ENCODE measurements at regions not wholly inside any gene's neighbourhood (a gene's known extent, or its start where the extent isn't known, plus 50 kb on each side); places are given as distances from the start of the nearest gene placed in this dataset.

- Mint-ChIP-seq H3K27me3 (no peaks in the 10 kb centered on the region), H3K4me3 (no peak overlapping the region), H3K4me1 (ENCODE audit: low read depth) (no peaks in the 10 kb centered on the region), H3K9me3 (no peaks in the 10 kb centered on the region), H3K36me3 (ENCODE audit: low read depth) (no peaks in the 10 kb centered on the region), H3K27ac (no peak overlapping the region)
- ATAC-seq (ENCODE audit: poor library complexity) (no peak), DNase-seq (no peak)
- Histone ChIP-seq H3K4me3 (ENCODE audit: low read length) (no peak overlapping the region), H3K36me3 (ENCODE audit: insufficient read depth, low read length) (no peaks in the 10 kb centered on the region), H3K9me3 (ENCODE audit: control insufficient read depth in 1 of 2, insufficient read depth in 1 of 2, low read length in 2 of 2) (no peaks in the 10 kb centered on the region), H3K4me1 (ENCODE audit: insufficient read depth, low read length) (no peaks in the 10 kb centered on the region), H3K27ac (ENCODE audit: low read depth in 1 of 2, low read length in 2 of 2) (no peak overlapping the region), H3K27me3 (ENCODE audit: control insufficient read depth in 1 of 2, insufficient read depth in 2 of 2, low read length in 2 of 2) (no peaks in the 10 kb centered on the region)
- intact Hi-C loops (cut with DNase I, micrococcal nuclease) = no loop called here
- POLR2A ChIA-PET = no interaction called here
- no peak for TF ChIP-seq CTCF (IDR thresholded peaks at IDR 0.05)
- CTCF ChIA-PET = no interaction called here
Observed at GRCh38 chr4:157896726-157897125, 276.1 kb downstream of the GASK1B start.

GRCh38 chr4:157895205-157895604 is 277.6 kb downstream of the GASK1B start:
- H3K27ac ChIP-seq (ENCODE audit: low read depth in 1 of 2, low read length in 2 of 2) = no peak overlapping the region
- CTCF ChIA-PET = no interaction called here
- H3K4me3 ChIP-seq (ENCODE audit: low read length) = no peak overlapping the region
- ATAC-seq (ENCODE audit: poor library complexity) (no peak), DNase-seq (no peak)
- intact Hi-C loops (cut with DNase I, micrococcal nuclease) = no loop called here
- H3K9me3 ChIP-seq (ENCODE audit: control insufficient read depth in 1 of 2, insufficient read depth in 1 of 2, low read length in 2 of 2) = no peaks in the 10 kb centered on the region
- POLR2A ChIA-PET = no interaction called here
- no peaks in the 10 kb centered on the region for H3K4me1 Mint-ChIP-seq (ENCODE audit: low read depth)
- no peaks in the 10 kb centered on the region for H3K36me3 ChIP-seq (ENCODE audit: insufficient read depth, low read length)
- H3K36me3 Mint-ChIP-seq (ENCODE audit: low read depth) = no peaks in the 10 kb centered on the region
- no peaks in the 10 kb centered on the region for H3K9me3 Mint-ChIP-seq
- no peaks in the 10 kb centered on the region for H3K4me1 ChIP-seq (ENCODE audit: insufficient read depth, low read length)
- H3K27me3 Mint-ChIP-seq = no peaks in the 10 kb centered on the region
- H3K27me3 ChIP-seq (ENCODE audit: control insufficient read depth in 1 of 2, insufficient read depth in 2 of 2, low read length in 2 of 2) = no peaks in the 10 kb centered on the region
- TF ChIP-seq CTCF (IDR thresholded peaks at IDR 0.05) = no peak
- H3K27ac Mint-ChIP-seq = no peak overlapping the region
- no peak overlapping the region for H3K4me3 Mint-ChIP-seq

GRCh38 chr4:157889788-157890187 is 283.0 kb downstream of the GASK1B start:
- H3K27me3 Mint-ChIP-seq = no peaks in the 10 kb centered on the region
- no peaks in the 10 kb centered on the region for H3K27me3 ChIP-seq (ENCODE audit: control insufficient read depth in 1 of 2, insufficient read depth in 2 of 2, low read length in 2 of 2)
- no peak for DNase-seq
- H3K4me3 ChIP-seq (ENCODE audit: low read length) = no peak overlapping the region
- ChIA-PET POLR2A (no interaction called here), CTCF (no interaction called here)
- no peaks in the 10 kb centered on the region for H3K9me3 Mint-ChIP-seq
- no peaks in the 10 kb centered on the region for H3K36me3 Mint-ChIP-seq (ENCODE audit: low read depth)
- no peaks in the 10 kb centered on the region for H3K4me1 Mint-ChIP-seq (ENCODE audit: low read depth)
- no peak overlapping the region for H3K4me3 Mint-ChIP-seq
- no peak overlapping the region for H3K27ac ChIP-seq (ENCODE audit: low read depth in 1 of 2, low read length in 2 of 2)
- intact Hi-C loops (cut with DNase I, micrococcal nuclease) = no loop called here
- no peaks in the 10 kb centered on the region for H3K4me1 ChIP-seq (ENCODE audit: insufficient read depth, low read length)
- no peak overlapping the region for H3K27ac Mint-ChIP-seq
- ATAC-seq (ENCODE audit: poor library complexity) = no peak
- no peak for TF ChIP-seq CTCF (IDR thresholded peaks at IDR 0.05)
- H3K9me3 ChIP-seq (ENCODE audit: control insufficient read depth in 1 of 2, insufficient read depth in 1 of 2, low read length in 2 of 2) = no peaks in the 10 kb centered on the region
- H3K36me3 ChIP-seq (ENCODE audit: insufficient read depth, low read length) = no peaks in the 10 kb centered on the region
